ENCODE measurements at regions not wholly inside any gene's neighbourhood (a gene's known extent, or its start where the extent isn't known, plus 50 kb on each side); places are given as distances from the start of the nearest gene placed in this dataset.

GRCh38 chr15:38176691-38177090 is 75.9 kb upstream of the SPRED1 start:
- TF ChIP-seq EP300 (IDR thresholded peaks at IDR 0.05) (no peak), CTCF (IDR thresholded peaks at IDR 0.05) (no peak)

All from ovary (tissue), 3 donors.